ENCODE measurements at regions not wholly inside any gene's neighbourhood (a gene's known extent, or its start where the extent isn't known, plus 50 kb on each side); places are given as distances from the start of the nearest gene placed in this dataset.
"Not testable (repeated sequence)": the region's sequence is repeated elsewhere in the genome, so short reads cannot be mapped to it uniquely, and the experiment has no call there.

DNA sequence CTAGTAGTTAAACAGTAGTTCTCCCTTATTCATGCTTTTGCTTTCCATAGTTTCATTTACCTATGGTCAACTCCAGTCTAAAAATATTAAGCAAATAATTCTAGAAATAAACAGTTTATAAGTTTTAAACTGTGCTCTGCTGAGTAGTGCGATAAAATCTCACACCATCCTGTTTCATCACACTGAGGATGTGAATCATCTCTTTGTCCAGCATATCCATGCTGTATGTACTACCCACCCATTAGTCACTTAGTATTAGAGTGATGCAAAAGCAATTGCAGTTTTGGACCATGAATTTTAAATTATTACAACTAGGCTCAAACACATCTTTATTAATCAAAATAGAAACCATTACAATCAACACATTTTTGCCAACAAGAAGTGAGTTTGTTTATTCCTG is 187.4 kb downstream of the TEX13C start:
- DNase-seq = no peak

- no peak for DNase-seq
Measured at GRCh38 chrX:125520029-125520428, 200.4 kb downstream of the TEX13C start.

DNA sequence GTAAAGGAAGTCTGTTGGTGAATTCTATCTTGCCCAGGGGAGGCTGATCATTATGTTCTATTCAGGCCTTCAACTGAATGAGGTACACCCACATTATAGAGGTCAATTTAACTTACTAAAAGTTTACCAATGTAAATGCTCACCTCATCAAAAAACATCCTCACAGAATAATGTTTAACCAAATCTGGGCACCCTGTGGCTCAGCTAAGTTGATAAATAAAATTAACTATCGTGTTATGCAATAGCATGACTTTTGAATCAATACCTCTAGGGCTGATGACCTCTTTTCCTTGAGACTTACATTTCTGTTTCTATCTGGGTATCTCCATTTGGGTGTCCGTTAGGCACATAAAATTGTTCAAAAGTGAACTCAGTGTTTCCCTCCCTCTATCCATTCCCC is 203.1 kb downstream of the TEX13C start:
- DNase-seq = no peak

DNA sequence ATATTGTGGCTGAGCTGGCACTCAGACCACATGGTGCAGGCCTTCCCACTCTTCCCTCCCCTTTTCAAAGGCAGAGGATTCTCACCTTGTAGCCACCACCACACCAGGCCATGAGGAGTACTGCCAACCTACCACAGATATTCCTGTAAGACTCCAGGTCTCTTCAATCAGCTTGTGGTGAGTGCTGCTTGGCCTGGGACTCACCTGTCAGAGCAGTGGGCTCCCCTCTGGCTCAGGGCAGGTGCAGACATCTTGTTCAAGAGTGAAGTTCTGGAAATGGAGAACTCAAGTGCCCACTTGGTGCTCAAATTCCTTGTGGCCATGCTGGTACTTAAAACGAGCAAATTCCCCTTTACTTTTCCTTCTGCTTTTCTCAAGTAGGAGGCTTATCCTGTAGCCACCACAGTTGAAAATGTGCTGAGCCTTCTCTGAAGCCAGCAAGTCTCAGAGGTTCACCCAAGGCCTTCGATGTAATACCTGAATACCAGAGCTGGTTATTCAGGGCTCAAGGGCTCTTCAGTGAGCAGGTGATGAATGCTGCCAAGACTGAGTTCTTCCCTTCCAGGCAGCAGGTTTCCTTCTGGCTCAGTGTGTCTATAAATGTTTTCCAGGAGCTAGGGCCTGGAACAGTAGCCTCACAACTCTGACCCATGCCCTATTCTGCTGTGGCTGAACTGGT is 212.9 kb downstream of the TEX13C start:
- no peak for DNase-seq

DNA sequence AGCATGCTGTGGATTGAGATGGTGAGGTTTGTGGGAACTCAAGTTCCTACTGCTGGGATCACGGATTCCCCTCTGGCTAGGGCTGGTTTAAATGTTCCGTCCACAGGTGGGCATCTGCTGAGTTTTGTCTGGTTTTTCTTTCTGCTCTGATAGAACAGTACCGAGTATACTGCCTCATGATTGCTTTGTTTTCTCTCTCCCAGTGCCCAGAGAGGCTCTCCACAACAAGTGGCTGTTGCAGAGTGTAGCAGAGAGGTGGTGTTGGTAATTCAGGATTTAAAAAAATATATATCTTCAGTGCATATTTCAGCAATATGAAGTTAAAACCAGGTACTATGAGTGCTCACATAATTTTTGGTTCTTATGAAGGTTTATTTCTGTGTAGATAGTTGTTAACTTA is 213.7 kb downstream of the TEX13C start:
- no peak for DNase-seq

DNA sequence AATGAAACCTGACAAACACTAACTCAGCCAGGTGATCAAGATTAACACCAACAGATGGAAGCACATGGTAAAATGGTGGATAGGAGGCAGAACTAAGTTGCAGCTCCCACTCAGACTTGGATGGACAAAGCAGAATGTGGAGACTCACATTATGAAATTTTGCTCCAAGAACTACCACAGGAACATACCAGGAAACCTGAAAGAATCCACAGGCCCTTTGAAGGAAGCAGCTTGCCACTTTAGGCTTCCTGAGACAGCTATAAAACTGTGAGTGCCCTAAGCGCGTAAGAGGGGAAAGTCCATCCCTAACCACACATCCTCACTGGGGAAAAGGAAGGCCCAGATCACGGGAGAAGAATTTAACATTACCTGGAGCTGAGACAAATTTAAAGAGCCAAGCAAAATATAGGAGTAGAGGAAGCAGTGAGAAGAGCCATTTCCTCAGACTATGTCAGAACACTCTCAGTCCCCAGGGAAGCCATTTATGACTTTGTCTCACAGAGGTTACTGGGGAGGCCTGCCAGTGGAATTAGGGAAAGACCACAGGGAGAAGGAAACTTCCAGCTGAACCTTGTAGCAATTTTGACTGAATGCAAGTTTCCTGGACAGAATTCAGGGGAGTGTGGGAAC is 224.5 kb downstream of the TEX13C start:
- DNase-seq = no peak

DNA sequence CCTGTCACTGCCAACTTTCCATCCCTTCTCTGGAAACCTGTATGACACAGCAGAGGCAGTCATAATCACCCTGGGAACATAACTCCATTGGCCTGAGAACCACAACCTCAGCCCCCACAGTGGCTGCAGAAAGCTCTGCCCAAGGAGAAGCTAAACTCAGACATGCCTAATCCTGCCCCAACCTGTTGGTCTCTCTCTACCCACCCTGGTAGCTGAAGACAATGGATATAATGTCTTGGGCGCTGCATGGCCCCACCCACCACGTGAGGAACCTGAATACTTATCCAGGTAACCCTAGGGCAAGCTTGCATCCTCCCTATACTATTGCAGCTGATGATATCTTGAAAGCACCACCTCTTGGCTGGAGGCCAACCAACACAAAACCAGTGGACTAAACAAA is 225.2 kb downstream of the TEX13C start:
- no peak for DNase-seq

DNA sequence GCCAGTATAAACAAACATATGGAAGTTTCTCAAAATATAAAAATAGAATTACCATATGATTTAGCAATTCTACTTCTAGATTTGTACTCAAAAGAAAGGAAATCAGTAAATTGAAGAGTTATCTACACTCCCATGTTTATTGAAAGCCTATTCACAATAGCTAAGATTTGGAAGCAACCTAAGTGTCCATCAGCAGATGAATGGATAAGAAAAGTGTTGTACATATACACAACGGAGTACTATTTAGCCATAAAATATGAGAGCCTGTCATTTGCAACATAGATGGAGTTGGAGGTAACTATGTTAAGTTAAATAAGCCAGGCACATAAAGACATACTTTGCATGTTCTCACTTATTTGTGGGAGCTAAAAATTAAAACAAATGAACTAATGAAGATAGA is 257.8 kb downstream of the TEX13C start:
- DNase-seq = no peak

DNA sequence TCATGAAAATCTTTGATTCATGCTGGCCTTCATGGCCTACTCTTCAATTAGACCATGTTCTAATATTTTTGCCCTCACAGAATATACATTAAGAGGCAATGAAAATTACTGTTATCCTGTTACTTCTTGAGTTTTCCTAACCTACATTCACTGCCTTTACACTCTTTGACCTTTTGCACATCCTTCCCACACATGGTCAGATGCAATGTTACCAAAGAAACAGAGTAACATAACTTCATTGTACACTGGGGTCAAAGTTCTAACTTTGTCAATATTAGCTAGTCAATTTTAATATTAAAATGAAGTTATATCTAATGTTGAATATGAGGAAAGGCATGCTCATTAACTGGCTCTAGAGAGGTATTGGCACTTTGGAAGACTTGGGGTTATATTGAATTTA is 284.8 kb downstream of the TEX13C start:
- no peak for DNase-seq

GRCh38 chrX:125605145-125605544 is 285.5 kb downstream of the TEX13C start:
- no peak for DNase-seq

DNA sequence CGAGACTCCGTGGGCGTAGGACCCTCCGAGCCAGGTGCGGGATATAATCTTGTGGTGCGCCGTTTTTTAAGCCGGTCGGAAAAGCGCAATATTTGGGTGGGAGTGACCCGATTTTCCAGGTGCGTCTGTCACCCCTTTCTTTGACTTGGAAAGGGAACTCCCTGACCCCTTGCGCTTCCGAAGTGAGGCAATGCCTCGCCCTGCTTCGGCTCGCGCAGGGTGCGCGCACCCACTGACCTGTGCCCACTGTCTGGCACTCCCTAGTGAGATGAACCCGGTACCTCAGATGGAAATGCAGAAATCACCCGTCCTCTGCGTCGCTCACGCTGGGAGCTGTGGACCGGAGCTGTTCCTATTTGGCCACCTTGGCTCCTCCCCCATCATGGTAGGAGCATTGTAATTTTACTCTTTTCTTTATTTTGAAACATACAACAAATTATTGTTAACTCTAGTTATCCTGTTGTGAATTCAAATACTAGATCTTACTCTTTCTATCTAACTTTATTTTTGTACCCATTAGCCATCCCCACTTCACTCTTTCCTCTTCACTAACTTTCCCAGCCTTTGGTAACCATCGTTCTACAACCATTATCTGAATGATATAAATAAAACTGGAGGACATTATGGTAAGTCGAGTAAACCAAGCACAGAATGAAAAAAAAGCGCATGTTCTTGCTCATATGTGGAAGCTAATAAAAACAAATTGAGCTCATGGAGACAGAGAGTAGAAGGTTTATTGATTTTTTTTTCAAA is 295.1 kb downstream of the TEX13C start:
- DNase-seq = not testable (repeated sequence)

DNA sequence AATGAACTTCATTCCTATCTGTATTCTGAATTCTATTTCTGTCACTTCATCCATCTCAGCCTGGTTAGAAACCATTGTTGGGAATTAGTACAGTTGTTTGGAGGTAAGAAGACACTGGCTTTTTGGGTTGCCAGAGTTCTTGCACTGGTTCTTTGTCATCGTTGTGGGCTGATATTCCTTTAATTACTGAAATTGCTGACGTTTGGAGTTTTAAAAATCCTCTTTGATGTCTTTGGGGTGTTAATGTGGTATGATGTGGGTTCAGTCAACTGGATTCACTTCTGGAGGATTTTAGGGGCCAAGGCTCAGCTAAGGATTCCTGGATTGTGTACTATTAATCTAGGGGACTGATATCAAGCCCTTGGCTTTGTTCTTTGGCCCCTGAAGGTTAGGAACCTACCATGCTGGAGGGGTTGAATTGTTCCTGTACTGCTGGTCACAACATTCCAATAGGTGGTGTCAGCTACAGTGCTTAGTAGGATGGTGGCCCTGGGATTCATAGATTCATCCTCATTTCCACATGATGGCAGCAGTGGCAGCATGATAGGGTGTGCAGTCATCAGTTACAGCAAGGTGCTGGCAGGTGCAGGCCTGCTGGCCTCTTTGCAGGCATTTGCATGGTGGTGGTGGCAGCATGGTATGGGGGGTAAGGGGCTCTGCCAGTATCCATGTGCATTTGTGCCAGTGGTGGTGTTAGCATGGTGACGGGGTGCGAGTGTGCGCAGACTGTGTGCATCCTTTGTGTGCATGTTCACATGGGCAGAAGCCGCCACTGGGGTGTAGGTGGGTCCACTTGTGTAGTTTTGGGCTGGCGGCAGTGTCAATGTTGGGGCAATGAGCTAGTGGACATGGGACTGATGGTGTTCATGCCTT is 301.3 kb downstream of the TEX13C start:
- DNase-seq = no peak

GRCh38 chrX:125621588-125621927 is 301.9 kb downstream of the TEX13C start:
- DNase-seq = no peak

DNA sequence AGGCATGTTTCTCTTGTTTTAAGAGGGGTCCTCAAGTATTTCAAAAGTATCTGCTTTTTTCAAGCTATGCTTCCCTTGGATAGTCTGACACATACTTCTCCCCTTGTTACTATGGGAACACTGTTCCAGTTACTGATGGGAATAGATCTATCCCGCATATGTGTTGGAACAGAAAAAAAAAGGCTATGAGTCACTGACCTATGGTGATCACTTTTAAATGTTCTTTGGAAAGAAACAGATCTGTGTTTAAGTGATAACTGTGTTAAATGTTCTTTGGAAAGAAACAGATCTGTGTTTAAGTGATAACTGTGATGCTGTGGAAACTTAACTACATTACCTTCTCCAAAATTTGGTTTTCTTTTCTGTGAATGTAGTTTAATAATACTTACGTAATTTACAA is 303.2 kb downstream of the TEX13C start:
- DNase-seq = no peak

GRCh38 chrX:125627676-125628075 is 308.0 kb downstream of the TEX13C start:
- no peak for DNase-seq

DNA sequence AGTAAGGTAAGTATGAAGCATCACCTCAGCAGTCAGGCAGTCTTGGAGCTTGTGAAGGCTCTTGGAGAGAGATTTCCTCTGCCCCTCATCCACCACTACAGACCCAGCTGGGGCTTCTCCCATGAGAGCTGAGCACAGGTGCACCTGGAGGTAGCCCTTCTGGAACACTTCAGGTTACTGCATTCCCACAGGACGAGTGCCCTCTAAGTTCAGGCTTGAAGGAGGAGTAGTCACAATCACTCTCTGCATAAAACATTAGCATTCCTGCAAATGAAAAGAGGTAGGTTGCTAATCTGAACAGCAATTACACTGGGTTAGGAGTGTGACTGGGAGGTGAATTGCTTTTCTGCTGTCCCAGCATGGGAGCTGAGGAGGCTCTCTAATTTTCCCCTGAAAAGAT is 308.8 kb downstream of the TEX13C start:
- DNase-seq = no peak

DNA sequence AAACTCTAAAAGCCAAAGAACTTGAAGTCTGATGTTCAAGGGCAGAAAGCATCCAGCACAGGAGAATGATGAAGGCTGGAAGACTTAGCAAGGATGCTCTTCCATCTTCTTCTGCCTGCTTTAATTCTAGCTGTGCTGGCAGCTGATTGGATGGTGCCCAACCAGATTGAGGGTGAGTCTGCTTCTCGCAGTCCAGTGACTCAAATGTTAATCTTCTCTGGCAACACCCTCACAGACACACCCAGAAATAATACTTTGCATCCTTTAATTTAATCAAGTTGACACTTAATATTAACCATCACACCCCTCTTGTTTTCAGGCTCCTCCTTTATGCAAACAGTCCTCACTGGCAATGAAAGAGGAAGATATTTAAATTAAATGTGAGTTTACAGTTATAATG is 321.7 kb downstream of the TEX13C start:
- DNase-seq = no peak

DNA sequence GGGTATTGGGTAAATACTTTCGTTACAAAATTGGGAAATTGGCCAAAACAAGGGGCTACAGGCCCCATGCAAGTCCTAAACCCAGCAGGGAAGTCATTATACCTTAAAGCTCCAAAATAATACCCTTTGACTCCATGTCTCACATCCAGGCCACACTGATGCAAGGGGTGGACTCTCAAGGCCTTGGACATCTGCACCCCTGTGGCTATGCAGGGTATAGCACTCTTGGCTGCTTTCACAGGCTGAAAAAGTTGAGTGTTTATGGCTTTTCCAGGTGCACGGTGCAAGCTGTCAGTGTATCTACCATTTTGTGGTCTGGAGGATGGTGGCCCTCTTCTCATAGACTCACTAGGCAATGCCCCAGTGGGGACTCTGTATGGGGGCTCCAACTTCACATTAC is 326.5 kb downstream of the TEX13C start:
- DNase-seq = no peak

DNA sequence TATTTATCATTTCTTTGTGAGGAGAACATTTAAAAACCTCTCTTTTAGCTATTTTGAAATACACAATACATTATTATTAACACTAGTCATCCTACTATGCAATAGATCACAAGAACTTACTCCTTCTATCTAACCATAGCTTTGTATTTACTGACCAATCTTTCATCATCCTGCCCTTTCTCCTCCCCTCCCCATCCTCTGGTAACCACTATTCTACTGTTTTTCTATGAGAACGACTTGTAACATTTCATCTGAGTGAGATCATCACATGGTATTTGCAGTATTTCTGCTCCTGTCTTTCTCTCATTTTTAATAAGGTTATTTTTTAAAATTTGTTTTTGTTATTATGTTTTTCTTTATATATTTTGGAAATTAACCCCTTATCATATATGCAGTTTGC is 331.8 kb downstream of the TEX13C start:
- DNase-seq = no peak

DNA sequence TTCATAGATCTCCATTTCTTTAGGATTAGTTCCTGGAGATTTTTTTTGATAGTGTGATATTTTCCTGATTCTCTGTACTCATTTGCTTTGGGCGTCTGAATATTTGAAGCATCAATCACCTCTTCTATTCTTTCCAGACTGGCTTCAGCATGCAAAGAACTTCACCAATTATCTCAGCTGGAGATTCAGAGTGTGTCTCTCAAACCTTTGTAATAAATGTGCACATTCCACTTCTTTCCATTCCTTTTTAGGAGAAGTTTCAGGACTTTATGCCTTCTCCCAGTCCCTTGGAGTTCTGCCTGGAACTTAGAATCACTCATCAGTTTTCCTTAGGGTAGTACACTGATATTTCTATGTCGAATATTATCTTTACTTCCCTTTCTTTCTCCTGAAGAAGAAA is 334.8 kb downstream of the TEX13C start:
- no peak for DNase-seq

DNA sequence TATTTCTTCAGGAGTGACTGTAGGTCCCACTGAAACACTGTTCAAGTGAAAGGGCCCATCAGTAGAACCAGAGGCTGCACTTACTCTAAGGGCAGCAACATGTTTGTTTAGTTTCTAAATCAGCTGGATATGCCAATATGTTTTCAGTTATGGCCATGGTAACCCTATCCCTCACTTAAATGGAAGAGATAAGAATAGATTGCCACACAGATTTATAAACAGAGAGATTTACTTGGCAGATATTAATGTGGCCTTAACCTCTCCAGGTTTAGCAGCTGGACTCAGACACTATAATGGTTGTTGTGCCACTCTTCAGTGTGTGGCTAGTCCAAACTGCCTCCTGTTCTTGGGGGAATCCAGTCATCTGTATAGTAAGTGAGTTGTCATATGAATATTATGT is 354.1 kb downstream of the TEX13C start:
- no peak for DNase-seq

DNA sequence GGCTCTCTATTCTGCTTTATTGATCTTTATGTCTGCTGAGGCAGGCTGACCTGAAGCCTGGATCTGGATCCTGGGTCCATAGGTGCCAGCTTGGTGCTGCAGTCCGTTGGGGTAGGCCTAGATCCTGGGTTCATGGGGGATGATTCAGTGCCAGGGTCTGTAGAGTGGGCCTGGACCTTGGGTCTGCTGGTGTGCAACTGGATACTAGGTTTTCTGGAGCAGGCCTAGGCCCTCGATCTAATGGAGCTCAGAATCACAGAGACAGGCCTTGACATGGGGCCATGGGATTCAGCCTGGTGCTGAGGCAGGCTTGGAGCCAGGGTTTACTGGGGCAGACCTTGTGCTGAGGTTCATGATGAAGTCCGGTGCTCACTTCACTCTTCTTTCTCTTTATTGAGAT is 358.6 kb downstream of the TEX13C start:
- no peak for DNase-seq

GRCh38 chrX:125680366-125680765 is 360.7 kb downstream of the TEX13C start:
- no peak for DNase-seq
